ENCODE measurements at regions not wholly inside any gene's neighbourhood (a gene's known extent, or its start where the extent isn't known, plus 50 kb on each side); places are given as distances from the start of the nearest gene placed in this dataset.

DNA sequence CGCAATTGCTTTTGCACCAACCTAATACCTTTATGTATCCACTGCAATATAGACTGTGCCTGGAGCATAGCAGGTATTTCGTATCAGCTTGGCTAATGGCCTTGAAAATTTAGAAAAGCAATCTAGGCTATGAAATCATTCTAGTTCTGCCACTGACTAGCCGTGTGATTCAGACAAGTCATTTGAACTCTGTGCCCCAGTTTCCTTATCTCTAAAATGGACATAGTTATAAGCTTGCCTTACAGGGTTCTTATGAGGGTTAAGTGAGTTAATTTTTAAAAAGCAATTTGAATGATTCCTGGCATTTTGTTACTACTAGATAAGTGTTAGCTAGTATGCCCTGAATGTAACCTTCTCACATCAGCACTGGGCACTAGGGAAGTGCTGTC is 80.5 kb upstream of the PUM3 start:
- Mint-ChIP-seq H3K4me3 (no peak overlapping the region), H3K9me3 (no peaks in the 10 kb centered on the region), H3K27ac (no peak overlapping the region), H3K36me3 (no peaks in the 10 kb centered on the region), H3K27me3 (peaks cover 2% of the 10 kb centered on the region), H3K4me1 (ENCODE audit: unreplicated experiment) (peaks cover 5% of the 10 kb centered on the region)
- TF ChIP-seq, protein P1, sequence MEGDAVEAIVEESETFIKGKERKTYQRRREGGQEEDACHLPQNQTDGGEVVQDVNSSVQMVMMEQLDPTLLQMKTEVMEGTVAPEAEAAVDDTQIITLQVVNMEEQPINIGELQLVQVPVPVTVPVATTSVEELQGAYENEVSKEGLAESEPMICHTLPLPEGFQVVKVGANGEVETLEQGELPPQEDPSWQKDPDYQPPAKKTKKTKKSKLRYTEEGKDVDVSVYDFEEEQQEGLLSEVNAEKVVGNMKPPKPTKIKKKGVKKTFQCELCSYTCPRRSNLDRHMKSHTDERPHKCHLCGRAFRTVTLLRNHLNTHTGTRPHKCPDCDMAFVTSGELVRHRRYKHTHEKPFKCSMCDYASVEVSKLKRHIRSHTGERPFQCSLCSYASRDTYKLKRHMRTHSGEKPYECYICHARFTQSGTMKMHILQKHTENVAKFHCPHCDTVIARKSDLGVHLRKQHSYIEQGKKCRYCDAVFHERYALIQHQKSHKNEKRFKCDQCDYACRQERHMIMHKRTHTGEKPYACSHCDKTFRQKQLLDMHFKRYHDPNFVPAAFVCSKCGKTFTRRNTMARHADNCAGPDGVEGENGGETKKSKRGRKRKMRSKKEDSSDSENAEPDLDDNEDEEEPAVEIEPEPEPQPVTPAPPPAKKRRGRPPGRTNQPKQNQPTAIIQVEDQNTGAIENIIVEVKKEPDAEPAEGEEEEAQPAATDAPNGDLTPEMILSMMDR (conservative IDR thresholded peaks at IDR 0.05): no peak
- no peak for DNase-seq (ENCODE audit: extremely low spot score, unreplicated experiment)

DNA sequence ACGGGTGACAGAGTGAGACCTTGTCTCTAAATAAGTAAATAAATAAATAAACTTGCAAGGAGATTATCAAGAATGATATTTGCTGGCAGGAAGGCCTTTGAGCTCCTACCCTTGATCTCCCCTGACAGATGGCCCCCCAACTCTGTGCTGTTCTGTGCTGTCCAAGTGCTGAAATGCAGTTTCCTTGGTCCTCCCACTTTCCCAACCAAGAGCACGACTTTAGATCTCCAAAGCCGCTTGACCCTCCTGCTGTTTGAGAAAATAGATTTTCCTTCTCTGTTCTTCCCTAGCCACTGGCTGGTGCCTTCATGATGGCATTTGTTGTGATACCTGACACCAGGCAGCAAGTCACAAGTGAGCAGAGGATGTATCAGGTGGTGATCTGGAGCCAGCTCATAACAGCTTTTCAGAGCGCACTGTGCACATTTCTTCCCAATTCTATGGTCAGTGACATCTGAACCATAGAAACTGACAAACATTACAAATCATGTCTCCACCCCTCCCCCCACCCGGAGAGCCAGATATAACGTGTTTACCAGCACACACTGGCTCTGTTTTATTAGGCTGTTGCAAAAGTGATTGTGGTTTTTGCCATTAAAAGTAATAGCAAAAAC is 80.0 kb upstream of the PUM3 start:
- TF ChIP-seq, protein P1 (conservative IDR thresholded peaks at IDR 0.05): no peak
- H3K27me3 Mint-ChIP-seq: peaks cover under 1% of the 10 kb centered on the region
- no peak for DNase-seq (ENCODE audit: extremely low spot score, unreplicated experiment)
- peaks cover 5% of the 10 kb centered on the region for H3K4me1 Mint-ChIP-seq (ENCODE audit: unreplicated experiment)
- H3K36me3 Mint-ChIP-seq: no peaks in the 10 kb centered on the region
- no peak overlapping the region for H3K4me3 Mint-ChIP-seq
- no peaks in the 10 kb centered on the region for H3K9me3 Mint-ChIP-seq
- H3K27ac Mint-ChIP-seq: no peak overlapping the region

DNA sequence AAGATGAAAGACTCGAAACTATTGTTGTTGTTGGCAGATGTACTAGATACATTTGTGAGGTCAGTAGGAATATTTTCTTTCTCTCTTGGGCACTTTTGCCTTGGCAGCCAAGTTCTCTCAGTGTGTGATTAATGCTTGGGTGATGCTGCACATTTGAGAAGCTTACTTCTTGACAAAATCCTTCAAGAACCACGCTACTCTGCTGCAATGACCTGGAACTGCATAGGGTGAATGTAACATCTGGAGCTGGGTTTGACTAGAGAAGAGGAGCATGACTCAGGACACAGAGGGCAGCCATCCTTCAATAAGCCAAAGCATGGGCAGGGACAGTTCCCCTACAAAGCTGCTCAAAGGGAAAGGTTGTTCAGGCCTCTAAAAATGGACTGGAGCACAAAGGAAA is 75.5 kb upstream of the PUM3 start:
- no peaks in the 10 kb centered on the region for H3K9me3 Mint-ChIP-seq
- H3K4me1 Mint-ChIP-seq (ENCODE audit: unreplicated experiment): peaks cover 5% of the 10 kb centered on the region
- H3K27ac Mint-ChIP-seq: no peak overlapping the region
- no peak for DNase-seq (ENCODE audit: extremely low spot score, unreplicated experiment)
- no peaks in the 10 kb centered on the region for H3K36me3 Mint-ChIP-seq
- H3K27me3 Mint-ChIP-seq: no peaks in the 10 kb centered on the region
- H3K4me3 Mint-ChIP-seq: no peak overlapping the region
- TF ChIP-seq, protein P1 (conservative IDR thresholded peaks at IDR 0.05): no peak

DNA sequence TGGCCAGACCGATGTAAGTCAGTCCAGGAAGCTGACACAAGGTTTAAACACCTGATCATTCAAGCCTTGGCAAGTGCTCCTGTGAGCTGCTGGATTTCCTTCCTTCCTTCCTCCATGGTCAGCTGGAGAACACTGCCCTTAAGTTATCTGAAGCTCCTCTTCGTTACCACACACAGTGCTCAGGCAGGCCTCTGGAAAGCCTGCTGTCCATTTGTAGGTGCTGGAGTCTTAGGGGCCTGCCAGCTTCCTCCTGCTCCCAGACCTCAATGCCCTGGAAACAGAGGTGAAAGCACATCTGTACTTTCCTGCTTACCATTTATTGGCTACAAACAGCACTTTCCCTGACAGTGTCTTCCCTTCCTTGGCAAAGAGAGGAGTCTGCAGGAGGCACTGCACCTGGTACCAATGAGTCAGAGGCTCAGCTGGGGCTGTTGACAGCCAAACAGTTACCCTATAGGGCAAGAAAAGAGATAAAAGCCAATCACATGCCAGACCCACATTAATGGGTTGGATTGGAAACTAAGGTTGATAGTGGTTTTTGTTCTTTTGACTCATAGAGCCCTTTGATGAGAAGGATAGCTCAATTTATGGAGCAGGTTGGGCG is 72.6 kb upstream of the PUM3 start:
- no peaks in the 10 kb centered on the region for H3K36me3 Mint-ChIP-seq
- no peaks in the 10 kb centered on the region for H3K4me1 Mint-ChIP-seq (ENCODE audit: unreplicated experiment)
- no peaks in the 10 kb centered on the region for H3K9me3 Mint-ChIP-seq
- H3K27ac Mint-ChIP-seq: no peak overlapping the region
- no peak overlapping the region for H3K4me3 Mint-ChIP-seq
- no peak for DNase-seq (ENCODE audit: extremely low spot score, unreplicated experiment)
- TF ChIP-seq, protein P1 (conservative IDR thresholded peaks at IDR 0.05): no peak
- no peaks in the 10 kb centered on the region for H3K27me3 Mint-ChIP-seq

DNA sequence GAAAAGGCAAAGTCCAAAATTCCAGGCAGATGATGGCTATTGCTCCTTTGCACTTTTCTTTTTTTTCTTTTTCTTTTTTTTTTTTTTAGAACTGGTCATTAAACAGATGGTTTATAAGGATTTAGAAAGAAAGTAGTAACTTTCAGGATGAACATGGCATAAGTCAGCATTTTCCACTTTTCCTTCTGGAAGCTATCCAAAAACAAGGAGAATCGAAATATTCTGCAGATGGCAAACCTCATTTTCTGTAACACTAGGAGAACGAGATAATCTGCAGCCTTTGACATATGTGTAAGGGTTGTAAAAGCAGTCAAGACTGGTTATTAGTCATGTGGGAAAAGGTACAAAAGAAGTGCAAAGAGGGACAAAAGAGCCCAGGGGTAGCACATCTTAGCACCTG is 69.1 kb upstream of the PUM3 start:
- no peak overlapping the region for H3K4me3 Mint-ChIP-seq
- no peaks in the 10 kb centered on the region for H3K27me3 Mint-ChIP-seq
- TF ChIP-seq, protein P1 (conservative IDR thresholded peaks at IDR 0.05): no peak
- H3K4me1 Mint-ChIP-seq (ENCODE audit: unreplicated experiment): no peaks in the 10 kb centered on the region
- H3K27ac Mint-ChIP-seq: no peak overlapping the region
- H3K36me3 Mint-ChIP-seq: no peaks in the 10 kb centered on the region
- DNase-seq (ENCODE audit: extremely low spot score, unreplicated experiment): no peak
- no peaks in the 10 kb centered on the region for H3K9me3 Mint-ChIP-seq
